ENCODE measurements at regions not wholly inside any gene's neighbourhood (a gene's known extent, or its start where the extent isn't known, plus 50 kb on each side); places are given as distances from the start of the nearest gene placed in this dataset.

DNA sequence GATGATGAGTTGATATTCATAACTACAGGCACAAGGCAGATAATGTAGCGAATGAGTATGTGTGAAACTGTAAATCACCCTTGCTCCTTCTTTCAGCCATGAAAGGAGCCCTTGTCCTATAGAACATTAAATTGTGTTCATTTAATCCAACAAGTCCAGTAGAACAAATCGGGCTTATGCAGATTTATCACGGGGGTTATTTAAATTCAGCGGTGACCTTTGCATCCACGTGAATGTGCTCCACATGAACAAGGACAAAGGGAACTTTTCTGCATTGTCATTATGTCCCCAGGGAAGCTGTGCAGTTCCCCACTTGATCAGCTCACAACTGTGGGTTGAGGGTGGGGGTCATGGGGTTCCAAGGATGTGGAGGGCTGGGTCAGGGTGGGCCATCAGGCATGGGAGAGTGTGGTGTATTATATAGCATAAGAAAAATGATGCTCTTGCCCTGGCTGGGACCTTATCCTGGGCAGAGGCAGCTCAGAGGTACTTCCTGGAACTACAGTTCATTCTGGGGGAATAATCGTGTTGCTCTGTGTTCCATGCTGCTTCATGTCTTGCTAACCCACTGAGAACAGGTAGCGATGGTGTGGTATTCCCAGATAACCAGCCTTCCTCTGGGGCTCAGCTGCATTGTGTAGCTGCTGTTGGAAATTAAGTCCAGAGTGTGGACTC lies 306.6 kb downstream of the FAT3 start:
- no peak for ATAC-seq
- in situ Hi-C loops (cut with HindIII; ENCODE audit: low pct_unique_long_range_greater_than_20kb, low sequenced_read_pairs) (no loop called here), intact Hi-C loops (cut with micrococcal nuclease; ENCODE audit: unreplicated experiment) (no loop called here)
- DNase-seq (ENCODE audit: low read depth, low spot score): no peak
- no peak overlapping the region for H3K4me3 ChIP-seq (ENCODE audit: low read depth in 2 of 2, low read length in 2 of 2)
- no peaks in the 10 kb centered on the region for H3K4me1 ChIP-seq (ENCODE audit: control insufficient read depth, insufficient read depth, low read length)
- H3K27ac ChIP-seq (ENCODE audit: low read length): no peak overlapping the region
- H3K9me3 ChIP-seq (ENCODE audit: control insufficient read depth, insufficient read depth, low read depth, low read length): no peaks in the 10 kb centered on the region
- H3K27me3 ChIP-seq (ENCODE audit: control insufficient read depth, insufficient read depth, low read length): no peaks in the 10 kb centered on the region
- TF ChIP-seq TCF7L2 (IDR thresholded peaks at IDR 0.05; ENCODE audit: low read depth, low read length): no peak
- TF ChIP-seq, protein P1, sequence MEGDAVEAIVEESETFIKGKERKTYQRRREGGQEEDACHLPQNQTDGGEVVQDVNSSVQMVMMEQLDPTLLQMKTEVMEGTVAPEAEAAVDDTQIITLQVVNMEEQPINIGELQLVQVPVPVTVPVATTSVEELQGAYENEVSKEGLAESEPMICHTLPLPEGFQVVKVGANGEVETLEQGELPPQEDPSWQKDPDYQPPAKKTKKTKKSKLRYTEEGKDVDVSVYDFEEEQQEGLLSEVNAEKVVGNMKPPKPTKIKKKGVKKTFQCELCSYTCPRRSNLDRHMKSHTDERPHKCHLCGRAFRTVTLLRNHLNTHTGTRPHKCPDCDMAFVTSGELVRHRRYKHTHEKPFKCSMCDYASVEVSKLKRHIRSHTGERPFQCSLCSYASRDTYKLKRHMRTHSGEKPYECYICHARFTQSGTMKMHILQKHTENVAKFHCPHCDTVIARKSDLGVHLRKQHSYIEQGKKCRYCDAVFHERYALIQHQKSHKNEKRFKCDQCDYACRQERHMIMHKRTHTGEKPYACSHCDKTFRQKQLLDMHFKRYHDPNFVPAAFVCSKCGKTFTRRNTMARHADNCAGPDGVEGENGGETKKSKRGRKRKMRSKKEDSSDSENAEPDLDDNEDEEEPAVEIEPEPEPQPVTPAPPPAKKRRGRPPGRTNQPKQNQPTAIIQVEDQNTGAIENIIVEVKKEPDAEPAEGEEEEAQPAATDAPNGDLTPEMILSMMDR (IDR thresholded peaks at IDR 0.05): no peak
- no peak for TF ChIP-seq SIN3A (IDR thresholded peaks at IDR 0.05; ENCODE audit: borderline replicate concordance, insufficient read depth, low read depth, low read length)
- no peak for TF ChIP-seq POLR2AphosphoS5 (IDR thresholded peaks at IDR 0.05; ENCODE audit: low read depth, low read length)
- TF ChIP-seq, protein P2, sequence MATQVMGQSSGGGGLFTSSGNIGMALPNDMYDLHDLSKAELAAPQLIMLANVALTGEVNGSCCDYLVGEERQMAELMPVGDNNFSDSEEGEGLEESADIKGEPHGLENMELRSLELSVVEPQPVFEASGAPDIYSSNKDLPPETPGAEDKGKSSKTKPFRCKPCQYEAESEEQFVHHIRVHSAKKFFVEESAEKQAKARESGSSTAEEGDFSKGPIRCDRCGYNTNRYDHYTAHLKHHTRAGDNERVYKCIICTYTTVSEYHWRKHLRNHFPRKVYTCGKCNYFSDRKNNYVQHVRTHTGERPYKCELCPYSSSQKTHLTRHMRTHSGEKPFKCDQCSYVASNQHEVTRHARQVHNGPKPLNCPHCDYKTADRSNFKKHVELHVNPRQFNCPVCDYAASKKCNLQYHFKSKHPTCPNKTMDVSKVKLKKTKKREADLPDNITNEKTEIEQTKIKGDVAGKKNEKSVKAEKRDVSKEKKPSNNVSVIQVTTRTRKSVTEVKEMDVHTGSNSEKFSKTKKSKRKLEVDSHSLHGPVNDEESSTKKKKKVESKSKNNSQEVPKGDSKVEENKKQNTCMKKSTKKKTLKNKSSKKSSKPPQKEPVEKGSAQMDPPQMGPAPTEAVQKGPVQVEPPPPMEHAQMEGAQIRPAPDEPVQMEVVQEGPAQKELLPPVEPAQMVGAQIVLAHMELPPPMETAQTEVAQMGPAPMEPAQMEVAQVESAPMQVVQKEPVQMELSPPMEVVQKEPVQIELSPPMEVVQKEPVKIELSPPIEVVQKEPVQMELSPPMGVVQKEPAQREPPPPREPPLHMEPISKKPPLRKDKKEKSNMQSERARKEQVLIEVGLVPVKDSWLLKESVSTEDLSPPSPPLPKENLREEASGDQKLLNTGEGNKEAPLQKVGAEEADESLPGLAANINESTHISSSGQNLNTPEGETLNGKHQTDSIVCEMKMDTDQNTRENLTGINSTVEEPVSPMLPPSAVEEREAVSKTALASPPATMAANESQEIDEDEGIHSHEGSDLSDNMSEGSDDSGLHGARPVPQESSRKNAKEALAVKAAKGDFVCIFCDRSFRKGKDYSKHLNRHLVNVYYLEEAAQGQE (IDR thresholded peaks at IDR 0.05; ENCODE audit: insufficient read depth in 1 of 2, low read depth in 2 of 2, low read length in 1 of 2): no peak
- no peaks in the 10 kb centered on the region for H3K36me3 ChIP-seq (ENCODE audit: control insufficient read depth, insufficient read depth, low read length)
- no TSS peak for BruUV-seq (replicated peaks)
- ChIA-PET CTCF (no interaction called here), POLR2A (interaction anchor here (0.7 kb wide), 1 partner anchor 242 kb away, joined by 5 read pairs; no protein-coding TSS in a partner anchor)

DNA sequence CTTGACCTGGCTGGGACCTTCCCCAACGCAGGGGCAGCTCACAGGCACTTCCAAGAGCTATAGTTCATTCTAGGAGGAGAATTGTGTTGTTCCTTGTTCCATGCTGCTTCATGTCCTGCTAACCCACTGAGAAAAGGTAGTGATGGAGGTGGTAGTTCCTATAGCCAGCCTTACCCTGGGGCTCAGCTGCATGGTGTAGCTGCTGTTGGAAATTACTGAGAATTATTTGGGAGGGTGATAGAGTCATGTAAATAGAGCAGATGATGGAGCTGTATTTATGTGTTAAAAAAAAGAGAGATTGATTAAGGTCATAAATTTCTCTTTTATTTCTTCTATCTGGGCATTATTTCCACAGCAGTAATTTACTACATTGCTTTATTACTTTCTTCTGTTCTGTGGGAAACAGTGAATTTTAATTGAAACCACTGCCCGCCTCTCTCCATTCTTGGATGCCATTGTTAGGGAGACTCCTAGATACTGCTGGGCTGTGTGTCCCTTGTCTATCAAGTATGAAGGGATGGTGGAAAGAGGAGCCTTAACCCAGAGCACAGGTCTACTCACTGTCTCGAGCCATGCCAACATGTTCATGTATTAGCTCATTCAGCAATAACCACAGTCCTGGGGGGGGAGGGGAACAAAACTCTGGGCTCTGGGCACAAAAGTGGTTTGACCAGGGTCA lies 309.2 kb downstream of the FAT3 start:
- BruUV-seq (replicated peaks): no TSS peak
- TF ChIP-seq, protein P1 (IDR thresholded peaks at IDR 0.05): no peak
- TF ChIP-seq SIN3A (IDR thresholded peaks at IDR 0.05; ENCODE audit: borderline replicate concordance, insufficient read depth, low read depth, low read length) (no peak), POLR2AphosphoS5 (IDR thresholded peaks at IDR 0.05; ENCODE audit: low read depth, low read length) (no peak), TCF7L2 (IDR thresholded peaks at IDR 0.05; ENCODE audit: low read depth, low read length) (no peak)
- TF ChIP-seq, protein P2 (IDR thresholded peaks at IDR 0.05; ENCODE audit: insufficient read depth in 1 of 2, low read depth in 2 of 2, low read length in 1 of 2): no peak
- ChIA-PET CTCF (no interaction called here), POLR2A (no interaction called here)
- no peak for ATAC-seq
- Histone ChIP-seq H3K4me3 (ENCODE audit: low read depth in 2 of 2, low read length in 2 of 2) (no peak overlapping the region), H3K9me3 (ENCODE audit: control insufficient read depth, insufficient read depth, low read depth, low read length) (no peaks in the 10 kb centered on the region), H3K27ac (ENCODE audit: low read length) (no peak overlapping the region), H3K36me3 (ENCODE audit: control insufficient read depth, insufficient read depth, low read length) (no peaks in the 10 kb centered on the region), H3K4me1 (ENCODE audit: control insufficient read depth, insufficient read depth, low read length) (no peaks in the 10 kb centered on the region), H3K27me3 (ENCODE audit: control insufficient read depth, insufficient read depth, low read length) (no peaks in the 10 kb centered on the region)
- in situ Hi-C loops (cut with HindIII; ENCODE audit: low pct_unique_long_range_greater_than_20kb, low sequenced_read_pairs): no loop called here
- intact Hi-C loops (cut with micrococcal nuclease; ENCODE audit: unreplicated experiment): no loop called here
- no peak for DNase-seq (ENCODE audit: low read depth, low spot score)

Measured in Panc1 (cell line).